Panc1 (cell line): ENCODE measurements at regions not wholly inside any gene's neighbourhood (a gene's known extent, or its start where the extent isn't known, plus 50 kb on each side); places are given as distances from the start of the nearest gene placed in this dataset.
A peak's percentile ranks its signal among the peaks of the same experiment; 100 is the strongest.

Source experiments
- ATAC-seq: fragments of 200-7000 bp; cut with Tn5 transposase; 2 replicates; pipeline ENCODE4 v1.9.1; 2020; ENCODE audit warnings: mild to moderate bottlenecking, moderate library complexity
- BruUV-seq: library from RNA; stranded (reverse); fragments of 400-500 nt; replicated peaks from 2 replicates; lab custom pipeline; 2021; lab: Mats Ljungman, UMichigan
- CTCF ChIA-PET: fragments of 300-600 bp; sonication (Branson Sonifier 250); formaldehyde crosslinking; loops from one replicate; lab custom pipeline; 2022; ENCODE audit warnings: antibody characterized with exemption; lab: Charles Lee
- POLR2A ChIA-PET: fragments of 300-600 bp; sonication (Branson Sonifier 250); formaldehyde crosslinking; loops from one replicate; lab custom pipeline; 2022; ENCODE audit warnings: antibody characterized with exemption; lab: Charles Lee
- DNase-seq: peaks from one replicate; pipeline ENCODE4 v3.0.0-alpha.2; 2010; ENCODE audit warnings: low read depth, low spot score
- H3K27ac ChIP-seq: 2 replicates; pipeline ENCODE4 v1.5.1; 2011; ENCODE audit warnings: mild to moderate bottlenecking, low read length, inconsistent platforms
- H3K27me3 ChIP-seq: fragments of 200-500 bp; sonication (Bioruptor generic); 2 replicates; pipeline ENCODE4 v1.6.0; 2014; ENCODE audit warnings: low read length, inconsistent platforms; ENCODE audit not compliant: control insufficient read depth, insufficient read depth
- H3K36me3 ChIP-seq: fragments of 200-500 bp; sonication (Bioruptor generic); 2 replicates; pipeline ENCODE4 v1.5.1; 2014; ENCODE audit warnings: inconsistent platforms, mild to moderate bottlenecking, low read length, moderate library complexity; ENCODE audit not compliant: control insufficient read depth, insufficient read depth
- H3K4me1 ChIP-seq: 2 replicates; pipeline ENCODE4 v1.5.1; 2011; ENCODE audit warnings: inconsistent platforms, mild to moderate bottlenecking, low read length, moderate library complexity; ENCODE audit not compliant: control insufficient read depth, insufficient read depth
- H3K4me3 ChIP-seq, 2 experiments: 2 replicates each; pipeline ENCODE4 v1.5.1; 2011 to 2012; ENCODE audit warnings: low read depth in 2 of 2, low read length in 2 of 2, mild to moderate bottlenecking in 2 of 2, inconsistent platforms in 1 of 2, moderate library complexity in 1 of 2
- H3K9me3 ChIP-seq: fragments of 200-500 bp; sonication (Bioruptor generic); 2 replicates; pipeline ENCODE4 v1.5.1; 2014; ENCODE audit warnings: low read depth, mild to moderate bottlenecking, inconsistent platforms, low read length, moderate library complexity; ENCODE audit not compliant: control insufficient read depth, insufficient read depth
- CTCF ChIP-seq: fragments of 450-650 bp; IDR thresholded peaks from 2 replicates; pipeline ENCODE4 v1.5.1; 2017; ENCODE audit warnings: mild to moderate bottlenecking
- POLR2AphosphoS5 ChIP-seq: IDR thresholded peaks from 2 replicates; pipeline ENCODE4 v1.6.1; 2012; ENCODE audit warnings: mild to moderate bottlenecking, low read depth, low read length, moderate library complexity
- SIN3A ChIP-seq: IDR thresholded peaks from 2 replicates; pipeline ENCODE4 v1.6.1; 2012; ENCODE audit warnings: low read depth, mild to moderate bottlenecking, low read length, moderate library complexity, borderline replicate concordance; ENCODE audit not compliant: insufficient read depth
- TCF7L2 ChIP-seq: IDR thresholded peaks from 2 replicates; pipeline ENCODE4 v1.6.1; 2011; ENCODE audit warnings: mild to moderate bottlenecking, low read depth, low read length, inconsistent platforms
- in situ Hi-C: cut with HindIII; loops from 2 replicates; pipeline ENCODE4 v1.10.0; 2016; ENCODE audit warnings: low sequenced_read_pairs, low pct_unique_long_range_greater_than_20kb
- intact Hi-C: fragments of 100-400 bp; cut with micrococcal nuclease; formaldehyde crosslinking; loops from one replicate; pipeline ENCODE4 v1.10.0; 2022; ENCODE audit not compliant: unreplicated experiment
- TF ChIP-seq, protein P1 (sequence below), 2 experiments: IDR thresholded peaks; 2 replicates each; pipeline ENCODE4 v1.6.1; 2011 to 2012; ENCODE audit warnings: low read depth in 2 of 2, control low read depth in 1 of 2, low read length in 1 of 2, mild to moderate bottlenecking in 1 of 2, moderate library complexity in 1 of 2; ENCODE audit not compliant: insufficient read depth in 1 of 2

DNA sequence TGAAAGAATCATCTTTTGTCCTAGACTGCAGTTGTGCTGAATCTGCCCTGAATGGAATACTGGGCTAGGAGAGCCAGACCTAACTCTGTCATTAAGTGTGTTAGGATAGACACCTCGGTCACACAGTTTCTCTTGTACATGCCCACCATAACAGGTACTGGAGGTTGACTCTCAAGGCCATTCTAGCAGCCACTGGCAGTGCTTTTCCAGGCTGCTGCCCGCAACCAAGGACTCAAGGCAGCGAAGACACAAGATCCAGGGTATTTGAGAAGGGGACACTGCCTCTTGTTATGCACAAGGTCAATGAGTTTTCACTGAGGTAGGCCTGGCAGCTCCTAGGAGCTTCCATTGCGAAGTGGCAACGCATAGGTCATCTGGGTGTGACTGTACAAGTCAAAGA is 70.6 kb upstream of the ZNF746 start:
- no TSS peak for BruUV-seq
- ChIA-PET CTCF (no interaction called here), POLR2A (no interaction called here)
- Histone ChIP-seq H3K4me1 (no peaks in the 10 kb centered on the region), H3K4me3 (no peak overlapping the region), H3K36me3 (no peaks in the 10 kb centered on the region), H3K27ac (no peak overlapping the region), H3K27me3 (no peaks in the 10 kb centered on the region), H3K9me3 (peaks cover 5% of the 10 kb centered on the region; the same call in 1 of the 2 replicates)
- in situ Hi-C loops, result no loop called here
- intact Hi-C loops, result no loop called here
- ATAC-seq, result no peak
- DNase-seq, result no peak
- TF ChIP-seq POLR2AphosphoS5, result no peak
- TF ChIP-seq SIN3A, result no peak
- TF ChIP-seq, protein P1, sequence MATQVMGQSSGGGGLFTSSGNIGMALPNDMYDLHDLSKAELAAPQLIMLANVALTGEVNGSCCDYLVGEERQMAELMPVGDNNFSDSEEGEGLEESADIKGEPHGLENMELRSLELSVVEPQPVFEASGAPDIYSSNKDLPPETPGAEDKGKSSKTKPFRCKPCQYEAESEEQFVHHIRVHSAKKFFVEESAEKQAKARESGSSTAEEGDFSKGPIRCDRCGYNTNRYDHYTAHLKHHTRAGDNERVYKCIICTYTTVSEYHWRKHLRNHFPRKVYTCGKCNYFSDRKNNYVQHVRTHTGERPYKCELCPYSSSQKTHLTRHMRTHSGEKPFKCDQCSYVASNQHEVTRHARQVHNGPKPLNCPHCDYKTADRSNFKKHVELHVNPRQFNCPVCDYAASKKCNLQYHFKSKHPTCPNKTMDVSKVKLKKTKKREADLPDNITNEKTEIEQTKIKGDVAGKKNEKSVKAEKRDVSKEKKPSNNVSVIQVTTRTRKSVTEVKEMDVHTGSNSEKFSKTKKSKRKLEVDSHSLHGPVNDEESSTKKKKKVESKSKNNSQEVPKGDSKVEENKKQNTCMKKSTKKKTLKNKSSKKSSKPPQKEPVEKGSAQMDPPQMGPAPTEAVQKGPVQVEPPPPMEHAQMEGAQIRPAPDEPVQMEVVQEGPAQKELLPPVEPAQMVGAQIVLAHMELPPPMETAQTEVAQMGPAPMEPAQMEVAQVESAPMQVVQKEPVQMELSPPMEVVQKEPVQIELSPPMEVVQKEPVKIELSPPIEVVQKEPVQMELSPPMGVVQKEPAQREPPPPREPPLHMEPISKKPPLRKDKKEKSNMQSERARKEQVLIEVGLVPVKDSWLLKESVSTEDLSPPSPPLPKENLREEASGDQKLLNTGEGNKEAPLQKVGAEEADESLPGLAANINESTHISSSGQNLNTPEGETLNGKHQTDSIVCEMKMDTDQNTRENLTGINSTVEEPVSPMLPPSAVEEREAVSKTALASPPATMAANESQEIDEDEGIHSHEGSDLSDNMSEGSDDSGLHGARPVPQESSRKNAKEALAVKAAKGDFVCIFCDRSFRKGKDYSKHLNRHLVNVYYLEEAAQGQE (IDR thresholded peaks at IDR 0.05; ENCODE audit: insufficient read depth in 1 of 2, low read depth in 2 of 2, low read length in 1 of 2), result no peak
- TF ChIP-seq TCF7L2, result no peak
- no peak for TF ChIP-seq CTCF

DNA sequence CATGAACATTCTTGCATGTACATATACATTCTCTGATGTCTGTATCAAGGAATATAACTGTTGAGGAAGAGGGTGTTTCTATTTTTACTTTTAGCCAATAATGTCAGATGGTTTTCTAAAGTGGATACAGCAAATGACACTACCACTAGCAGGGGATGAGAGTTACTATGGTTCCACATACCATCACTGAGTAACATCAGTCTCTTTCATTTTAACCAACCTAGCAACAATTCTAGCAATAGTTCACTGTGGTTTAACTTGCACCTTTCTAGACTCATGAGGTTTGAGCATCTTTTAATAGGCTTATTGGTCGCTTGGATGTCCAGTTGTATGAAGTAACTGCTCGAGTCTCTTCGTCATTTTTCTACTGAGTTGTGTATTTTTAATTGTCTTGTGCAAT is 68.5 kb upstream of the ZNF746 start:
- Histone ChIP-seq H3K36me3 (no peaks in the 10 kb centered on the region), H3K4me1 (no peaks in the 10 kb centered on the region), H3K9me3 (peaks cover 5% of the 10 kb centered on the region; the same call in 1 of the 2 replicates), H3K27me3 (no peaks in the 10 kb centered on the region), H3K27ac (no peak overlapping the region), H3K4me3 (no peak overlapping the region)
- TSS peak; percentile 36 for BruUV-seq
- ATAC-seq (no peak), DNase-seq (no peak)
- intact Hi-C loops (no loop called here), in situ Hi-C loops (no loop called here)
- CTCF ChIA-PET, result no interaction called here
- no peak for TF ChIP-seq CTCF
- POLR2A ChIA-PET, result no interaction called here

- intact Hi-C loops, result no loop called here
- Histone ChIP-seq H3K4me1 (no peaks in the 10 kb centered on the region), H3K27me3 (no peaks in the 10 kb centered on the region), H3K27ac (no peak overlapping the region), H3K4me3 (no peak overlapping the region), H3K9me3 (peaks cover 5% of the 10 kb centered on the region; the same call in 1 of the 2 replicates), H3K36me3 (no peaks in the 10 kb centered on the region)
- DNase-seq, result no peak
- no TSS peak for BruUV-seq
- TF ChIP-seq SIN3A (no peak), TCF7L2 (no peak), POLR2AphosphoS5 (no peak), CTCF (no peak)
- TF ChIP-seq, protein P1 (IDR thresholded peaks at IDR 0.05; ENCODE audit: insufficient read depth in 1 of 2, low read depth in 2 of 2, low read length in 1 of 2), result no peak
- in situ Hi-C loops, result no loop called here
- ChIA-PET POLR2A (no interaction called here), CTCF (no interaction called here)
- ATAC-seq, result no peak
These were observed 67.4 kb upstream of the ZNF746 start for GRCh38 chr7:149565096-149565382.
